GM21423 (cell line): ENCODE measurements at regions not wholly inside any gene's neighbourhood (a gene's known extent, or its start where the extent isn't known, plus 50 kb on each side); places are given as distances from the start of the nearest gene placed in this dataset.
"Not testable (repeated sequence)": the region's sequence is repeated elsewhere in the genome, so short reads cannot be mapped to it uniquely, and the experiment has no call there.

Experiments
- ATAC-seq: cut with Tn5 transposase; IDR thresholded peaks from one replicate; pipeline ENCODE4 v1.9.1; 2021; ENCODE audit warnings: mild to moderate bottlenecking, moderate library complexity; ENCODE audit not compliant: unreplicated experiment

DNA sequence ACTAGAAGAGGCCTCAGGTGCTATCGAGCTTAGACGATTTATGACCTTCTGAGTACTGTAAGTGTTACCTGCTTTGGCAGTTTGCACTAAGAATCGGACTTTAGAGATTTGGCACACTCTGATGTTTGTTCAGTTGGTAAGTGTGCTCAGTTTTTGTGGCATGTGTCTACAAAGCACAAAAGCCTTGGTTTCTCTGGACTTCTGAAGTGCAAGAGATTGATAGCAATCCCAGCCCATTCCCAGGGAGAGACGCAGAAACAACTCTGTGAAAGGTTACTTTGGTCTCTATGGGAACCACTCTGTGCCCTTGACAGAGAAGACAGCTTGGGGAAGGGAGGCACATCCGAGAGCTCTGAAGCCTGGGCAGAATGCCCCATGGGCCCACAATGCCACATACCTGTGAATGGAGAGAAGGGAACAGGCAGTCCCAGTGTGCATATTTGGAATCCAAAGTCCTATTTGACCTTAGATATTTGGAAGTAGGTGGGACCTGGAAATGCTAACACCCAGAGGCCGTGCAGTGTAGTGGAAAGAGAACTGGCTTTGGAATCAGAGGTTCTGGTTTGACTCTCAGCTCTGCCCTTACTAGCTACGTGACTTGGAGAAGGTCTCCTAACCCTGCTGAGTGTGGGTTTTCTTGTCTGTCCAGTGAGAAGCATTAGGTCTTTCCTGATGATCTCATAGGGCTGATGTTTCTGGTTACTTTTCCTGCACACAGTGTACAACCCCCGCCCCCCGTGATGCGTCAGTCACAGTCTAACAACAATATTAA is 194.3 kb upstream of the VLDLR start:
- ATAC-seq: no peak

DNA sequence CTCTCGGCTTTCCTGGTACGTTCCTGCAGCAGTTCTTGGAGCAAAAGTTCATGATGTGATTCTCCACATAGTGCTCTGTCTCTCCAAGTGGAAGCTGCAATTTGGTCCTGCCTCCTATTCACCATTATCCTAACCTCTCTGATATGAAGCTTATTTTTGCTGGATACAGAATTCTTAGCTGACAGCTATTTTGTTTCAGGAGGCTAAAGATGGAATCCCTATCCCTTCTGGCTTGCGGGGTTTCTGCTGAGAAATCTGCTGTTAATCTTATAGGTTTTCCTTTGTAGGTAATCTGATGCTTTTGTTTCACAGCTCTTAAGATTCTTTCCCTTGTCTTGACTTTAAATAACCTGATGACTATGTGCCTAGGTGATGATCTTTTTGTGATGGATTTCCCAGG is 181.6 kb upstream of the VLDLR start:
- ATAC-seq: no peak

DNA sequence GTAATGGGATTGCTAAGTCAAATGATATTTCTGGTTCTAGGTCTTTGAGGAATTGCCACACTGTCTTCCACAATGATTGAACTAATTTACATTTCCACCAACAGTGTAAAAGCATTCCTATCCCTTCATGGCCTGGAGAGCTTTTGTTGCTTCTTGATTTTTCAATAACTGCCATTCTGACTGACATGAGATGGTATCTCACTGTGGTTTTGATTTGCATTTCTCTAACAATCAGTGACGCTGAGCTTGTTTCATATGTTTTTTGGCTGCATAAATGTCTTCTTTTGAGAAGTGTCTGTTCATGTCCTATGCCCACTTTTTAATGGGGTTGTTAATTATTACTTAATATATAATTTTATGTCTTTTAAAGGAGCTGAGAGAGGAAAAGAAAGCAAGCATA is 177.7 kb upstream of the VLDLR start:
- not testable (repeated sequence) for ATAC-seq

DNA sequence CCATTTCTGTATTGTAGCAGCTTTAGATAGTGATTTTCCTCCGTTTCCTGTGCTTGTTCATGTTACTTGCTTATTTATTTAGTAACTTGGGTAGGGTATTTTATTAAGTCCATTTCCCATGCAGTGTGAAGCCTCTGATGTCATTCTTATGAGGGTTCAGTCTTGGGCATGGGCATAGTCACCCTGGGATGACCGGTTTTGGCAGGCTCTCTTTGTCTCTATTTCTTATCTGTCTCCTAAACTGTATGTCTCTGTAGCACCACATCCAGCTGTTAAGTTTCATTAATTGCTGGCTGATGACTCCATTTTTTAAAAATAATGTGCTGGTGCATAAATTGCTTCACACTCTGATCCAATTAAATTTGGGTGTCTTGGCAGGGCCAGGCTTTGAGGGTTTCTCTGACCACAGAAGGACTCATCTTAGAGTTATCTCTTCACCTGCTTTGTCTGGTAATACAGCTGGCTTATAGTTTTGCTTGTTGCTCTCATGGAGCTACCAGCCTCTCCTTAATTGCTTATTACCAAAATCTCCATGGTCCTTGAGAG is 173.3 kb upstream of the VLDLR start:
- ATAC-seq: no peak

DNA sequence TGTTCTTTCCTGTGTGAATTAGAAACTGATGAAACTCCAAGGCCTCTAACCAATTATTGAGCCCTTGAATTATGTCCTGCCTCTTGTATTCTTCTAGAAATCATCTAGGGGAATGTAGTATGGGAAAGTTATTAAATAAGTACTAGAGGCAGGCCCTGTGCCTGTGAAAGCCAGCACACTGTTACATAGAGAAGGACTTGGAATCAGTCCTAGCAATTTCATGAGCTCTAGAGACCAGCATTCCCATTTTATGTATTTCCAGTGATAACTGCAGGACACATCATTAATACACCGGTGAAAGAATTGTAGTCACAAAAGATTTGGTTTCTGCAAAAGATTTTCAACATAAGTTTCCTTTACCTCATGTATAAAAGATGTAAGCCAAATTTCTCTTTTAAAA is 168.5 kb upstream of the VLDLR start:
- no peak for ATAC-seq

DNA sequence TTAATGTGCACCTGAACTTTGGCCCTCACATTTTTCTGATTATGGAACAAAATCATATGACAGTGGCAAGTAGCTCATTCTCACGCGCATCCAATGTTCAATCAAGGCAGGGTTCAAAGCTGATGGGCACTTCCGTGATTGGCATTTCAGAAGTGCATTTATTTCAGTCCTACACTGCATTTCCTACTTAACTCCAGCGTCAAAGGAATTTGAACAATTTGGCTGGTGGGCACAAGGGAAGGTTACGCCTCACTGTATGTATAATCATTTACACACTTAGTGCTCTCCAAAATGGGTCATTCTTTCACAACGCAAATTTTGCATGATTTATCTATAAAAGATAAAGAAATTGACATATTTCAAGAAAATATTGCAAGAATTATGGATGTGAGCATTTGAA is 167.9 kb upstream of the VLDLR start:
- ATAC-seq: no peak

DNA sequence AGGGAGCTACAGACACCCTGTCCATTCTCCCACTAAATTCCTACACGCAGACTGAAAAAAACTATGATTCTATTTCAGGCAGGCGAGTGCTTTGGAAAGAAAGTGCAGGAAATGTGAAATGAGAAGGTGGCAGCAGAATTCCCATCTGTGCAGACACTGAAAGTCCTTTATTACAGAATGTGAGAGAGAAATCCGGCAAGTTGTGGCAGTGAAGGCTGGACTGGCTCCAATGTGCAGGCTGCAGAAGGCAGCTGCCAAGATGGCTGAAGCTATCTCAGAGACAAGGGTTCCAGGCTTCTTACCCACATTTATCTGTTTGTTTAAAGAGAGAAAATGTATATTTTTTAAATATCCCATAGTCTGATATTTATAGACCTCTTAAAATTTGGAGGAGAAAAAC is 161.8 kb upstream of the VLDLR start:
- ATAC-seq: no peak

DNA sequence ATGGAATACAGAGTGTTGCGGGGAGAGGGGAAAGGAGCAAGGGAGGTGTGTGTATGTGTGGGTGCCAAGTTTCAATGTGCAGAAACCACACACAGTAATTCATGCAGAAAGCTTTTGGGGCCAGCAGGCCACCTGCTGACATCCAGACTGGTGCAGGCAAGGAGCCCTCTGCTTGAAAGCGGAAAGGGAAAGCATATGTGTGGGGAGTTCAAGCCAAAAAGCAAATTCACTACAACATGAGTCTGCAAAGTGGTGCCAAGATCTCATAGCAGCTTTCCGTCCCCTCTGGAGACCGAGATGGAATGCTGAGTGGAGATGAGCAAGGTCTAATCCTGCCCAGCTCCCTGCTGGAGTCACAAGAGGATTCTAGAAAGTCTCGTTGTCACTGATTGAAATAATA is 159.7 kb upstream of the VLDLR start:
- no peak for ATAC-seq

DNA sequence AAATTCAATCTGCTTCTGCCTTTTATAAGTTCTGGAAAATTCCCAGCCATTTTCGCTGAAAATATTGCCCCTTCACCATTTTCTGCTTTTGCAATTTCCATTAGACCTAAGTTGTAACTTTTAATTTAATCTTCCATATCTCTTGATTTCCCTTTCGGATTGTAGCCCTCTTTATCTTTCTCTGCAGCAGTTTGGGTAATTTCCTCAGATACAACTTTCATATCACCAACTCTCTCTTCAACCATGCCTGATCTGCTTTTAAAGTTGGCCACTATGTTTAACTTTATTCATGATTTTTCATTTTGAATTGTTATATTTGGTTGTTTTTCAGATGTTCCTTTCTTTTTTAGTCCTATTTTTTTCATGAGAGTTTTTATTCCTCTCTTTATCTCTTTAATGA is 157.0 kb upstream of the VLDLR start:
- ATAC-seq: no peak

DNA sequence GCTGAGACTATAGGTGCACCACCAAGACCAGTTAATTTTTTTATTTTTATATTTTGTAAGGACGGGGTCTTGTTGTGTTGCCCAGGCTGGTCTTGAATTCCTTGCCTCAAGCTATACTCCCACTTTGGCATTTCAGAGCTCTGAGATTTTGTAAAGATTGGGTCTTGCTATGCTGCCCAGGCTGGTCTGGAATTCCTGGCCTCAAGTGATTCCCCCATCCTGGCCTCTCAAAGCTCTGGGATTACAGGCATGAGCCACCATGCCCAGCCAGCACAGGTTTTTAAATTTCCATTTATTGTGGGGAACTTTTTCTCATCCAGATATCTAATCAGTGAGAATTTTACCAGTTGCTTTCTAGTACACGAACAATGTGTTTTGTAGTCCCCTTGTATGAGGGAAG is 156.1 kb upstream of the VLDLR start:
- no peak for ATAC-seq

DNA sequence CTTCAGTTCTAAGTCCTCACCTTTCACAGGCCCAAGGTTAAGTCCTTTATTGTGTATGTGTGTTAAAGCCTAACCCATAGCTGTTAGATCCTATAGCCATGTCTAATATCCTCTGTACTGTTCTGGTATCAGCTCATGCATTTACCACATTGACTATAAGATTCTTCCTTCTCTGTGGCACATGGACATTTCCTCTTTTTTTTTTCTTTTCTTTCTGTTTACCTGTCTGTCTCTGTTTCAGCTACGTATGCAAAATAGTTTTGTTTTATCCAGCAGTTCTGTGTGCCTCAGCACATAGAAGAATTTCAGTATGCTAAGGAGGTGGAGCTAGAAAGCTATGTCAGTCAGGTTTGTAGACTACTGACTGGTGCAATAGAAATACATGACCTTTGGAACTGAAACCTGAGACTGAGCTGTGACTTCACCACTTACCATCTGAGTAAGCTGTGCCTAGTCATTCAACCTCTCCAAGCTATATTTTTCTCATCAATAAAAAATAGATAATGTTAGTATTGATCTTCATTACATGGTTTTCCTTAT is 155.6 kb upstream of the VLDLR start:
- peak; percentile 98 for ATAC-seq

DNA sequence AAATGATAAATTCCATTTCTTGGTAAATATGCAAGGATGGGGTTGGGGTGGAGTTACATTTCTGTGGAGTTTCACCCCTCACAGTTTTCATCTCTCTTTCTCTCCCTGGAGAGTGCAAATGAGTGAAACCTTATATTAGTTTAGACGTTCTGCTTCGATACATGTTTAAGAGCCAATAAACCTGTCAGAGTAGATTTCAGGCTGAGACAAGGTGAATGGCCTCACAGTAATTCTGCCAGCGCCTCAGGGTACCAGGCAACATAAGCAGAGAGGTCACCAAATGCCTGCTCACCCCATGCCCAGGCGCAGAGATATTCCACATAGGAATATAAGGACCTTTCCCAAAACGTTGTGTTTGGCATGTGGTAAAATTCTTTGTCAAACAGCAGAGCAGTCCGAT is 154.9 kb upstream of the VLDLR start:
- ATAC-seq: no peak

DNA sequence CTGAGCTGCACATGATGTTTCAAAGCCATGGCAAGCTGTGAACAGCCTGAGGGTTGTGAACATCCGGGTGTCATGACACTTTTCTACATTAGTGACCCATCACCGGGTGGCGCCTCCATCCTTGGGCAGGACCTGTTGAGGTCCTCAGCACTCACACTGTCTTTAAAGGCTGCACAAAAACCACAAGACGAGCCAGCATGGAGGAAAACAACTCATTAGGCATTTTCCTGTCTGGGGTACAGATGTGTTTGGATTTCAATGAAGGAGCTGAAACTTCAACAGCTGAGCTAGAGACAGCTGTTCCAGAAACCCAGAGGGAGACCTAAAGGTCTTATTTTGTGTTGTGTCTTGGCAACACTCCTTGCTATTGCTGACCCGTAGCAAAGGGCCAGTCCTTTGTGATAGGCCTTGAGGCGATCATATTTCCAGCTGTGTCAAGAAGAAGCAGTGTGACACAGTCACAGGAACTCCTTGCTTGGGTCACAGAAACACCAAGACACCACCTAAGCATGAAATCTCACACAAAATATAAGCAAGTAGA is 151.8 kb upstream of the VLDLR start:
- no peak for ATAC-seq

DNA sequence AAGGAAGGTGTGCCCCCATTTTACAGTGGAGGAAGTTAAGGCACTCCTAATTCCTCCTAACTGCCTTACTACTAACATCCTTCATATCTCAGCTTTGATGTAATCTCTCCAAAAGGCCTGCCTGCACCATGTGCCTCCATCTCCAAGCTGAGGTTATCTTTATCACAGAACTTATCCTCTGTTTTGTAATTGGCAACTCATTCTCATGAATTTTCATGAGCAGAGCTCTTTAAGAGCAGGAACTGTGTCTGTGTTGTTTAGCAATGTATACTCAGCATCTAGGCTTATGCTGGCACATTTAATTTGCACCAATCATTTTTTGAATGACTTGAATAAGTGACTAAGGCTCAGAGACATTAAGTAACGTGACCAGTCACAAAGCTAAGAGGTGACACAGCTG is 147.9 kb upstream of the VLDLR start:
- ATAC-seq: no peak

DNA sequence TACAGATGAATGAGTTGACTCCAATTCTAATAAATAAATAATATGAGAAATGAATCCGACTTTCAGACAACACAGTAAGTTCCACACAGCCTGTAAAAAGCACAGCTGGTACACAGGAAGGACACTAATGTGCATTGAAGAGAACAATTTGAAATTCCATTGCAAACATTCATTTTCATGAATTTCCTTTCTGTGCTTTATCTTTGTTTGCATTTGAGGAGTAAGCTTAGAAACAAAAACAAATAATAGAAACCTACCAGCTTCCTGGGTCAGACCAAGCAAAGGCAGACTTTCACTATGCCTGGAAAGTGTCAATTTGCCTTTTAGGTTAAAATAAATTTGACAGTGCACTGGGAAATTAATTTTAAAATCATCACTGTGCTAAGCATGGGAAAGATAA is 143.8 kb upstream of the VLDLR start:
- no peak for ATAC-seq

DNA sequence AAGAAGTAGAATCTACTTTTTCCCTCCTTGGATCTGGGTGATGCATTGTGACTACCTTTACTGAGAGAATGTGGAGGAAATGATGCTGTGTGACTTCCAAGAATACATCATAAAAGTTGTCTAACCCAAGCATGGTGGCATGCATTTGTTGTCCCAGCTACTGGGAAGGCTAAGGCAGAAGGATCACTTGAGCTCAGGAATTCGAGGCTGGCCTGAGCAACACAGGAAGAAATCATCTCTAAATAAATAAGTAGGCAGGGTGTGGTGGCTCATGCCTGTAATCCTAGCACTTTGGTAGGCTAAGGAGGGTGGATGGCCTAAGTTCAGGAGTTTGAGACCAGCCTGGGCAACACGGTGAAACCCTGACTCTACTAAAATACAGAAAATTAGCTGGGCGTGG is 143.2 kb upstream of the VLDLR start:
- ATAC-seq: no peak

DNA sequence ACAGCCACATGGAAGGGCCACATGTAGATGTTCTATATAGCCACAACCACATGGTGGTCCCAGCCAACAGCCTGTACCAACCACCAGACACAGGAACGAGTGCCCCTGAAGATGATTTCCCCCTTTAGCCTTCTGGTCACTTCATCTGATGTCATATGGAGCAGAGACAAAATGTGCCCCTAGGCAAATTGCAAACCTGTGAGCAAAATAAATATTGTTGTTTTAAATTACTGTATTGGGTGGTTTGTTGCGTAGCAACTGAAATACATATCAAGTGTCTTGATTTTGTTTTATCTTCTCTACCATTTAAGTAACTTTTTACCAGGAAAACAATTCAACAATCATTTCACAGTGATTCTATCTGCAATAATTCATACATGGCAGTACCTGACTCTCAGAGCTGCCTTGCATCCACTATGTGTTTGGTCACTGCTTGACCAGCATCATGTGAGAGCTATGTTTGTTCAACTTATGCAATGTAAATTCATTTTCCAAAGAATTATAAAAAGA is 142.5 kb upstream of the VLDLR start:
- no peak for ATAC-seq

DNA sequence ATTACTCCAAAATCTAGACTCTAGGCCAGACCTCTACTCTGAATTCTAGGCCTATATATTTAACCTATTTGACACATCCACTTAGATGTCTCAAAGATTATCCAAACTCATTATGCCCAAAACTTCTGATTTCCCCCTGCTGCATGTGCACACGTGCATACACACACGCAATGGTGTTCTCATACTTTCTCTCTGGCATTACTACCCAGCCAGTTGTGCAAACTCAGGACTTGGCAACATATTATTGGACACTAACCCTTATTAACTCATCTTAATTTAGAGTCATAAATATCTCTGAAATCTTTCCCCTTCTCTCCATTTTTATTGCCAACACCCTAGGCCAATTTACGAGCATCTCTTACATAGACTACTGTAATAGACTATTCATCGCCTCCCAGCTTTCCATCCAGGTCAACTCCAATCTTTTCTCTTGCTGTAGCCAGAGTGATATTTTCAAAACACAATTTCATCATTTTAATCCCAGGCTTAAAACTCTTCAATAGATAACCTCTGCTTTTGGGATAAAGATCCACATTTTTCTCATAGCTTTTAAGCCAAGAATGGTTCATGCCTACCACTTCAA is 141.2 kb upstream of the VLDLR start:
- ATAC-seq: no peak

DNA sequence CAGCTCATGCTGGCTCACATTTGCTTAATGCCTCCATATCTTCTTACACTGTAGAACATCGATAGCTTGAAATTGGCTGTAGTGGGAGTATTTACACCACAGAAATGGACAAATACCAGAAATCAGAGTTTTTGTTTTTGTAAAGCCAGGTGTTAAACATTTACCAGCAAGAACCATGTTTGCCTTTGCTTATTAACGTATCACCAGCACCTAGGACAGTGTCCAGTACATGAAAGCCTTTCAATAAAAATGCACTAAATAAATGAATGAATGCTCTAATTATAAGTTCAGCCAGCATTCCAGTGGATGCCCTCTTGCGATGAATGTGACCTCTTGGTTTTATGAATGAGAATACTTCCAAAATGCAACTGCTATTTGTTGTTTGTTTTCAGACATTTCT is 140.4 kb upstream of the VLDLR start:
- no peak for ATAC-seq

DNA sequence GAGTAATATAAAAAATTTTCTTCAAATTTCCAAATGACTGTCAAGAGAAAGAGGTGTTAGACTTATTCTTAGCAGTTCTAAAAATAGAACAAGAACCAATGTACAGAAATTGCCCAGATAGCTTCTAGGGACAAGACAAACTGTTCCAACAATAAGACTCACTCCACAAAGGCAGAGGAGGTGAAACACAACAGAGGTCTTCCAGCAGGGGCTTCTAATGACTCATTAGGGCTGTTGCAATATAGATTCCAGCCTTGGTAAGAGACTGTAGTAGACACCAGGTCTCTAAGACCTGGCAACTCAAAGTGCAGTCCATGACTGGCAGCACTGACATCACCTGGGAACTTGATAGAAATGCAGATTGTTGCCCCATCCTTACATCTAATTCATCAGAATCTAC is 134.6 kb upstream of the VLDLR start:
- ATAC-seq: no peak

DNA sequence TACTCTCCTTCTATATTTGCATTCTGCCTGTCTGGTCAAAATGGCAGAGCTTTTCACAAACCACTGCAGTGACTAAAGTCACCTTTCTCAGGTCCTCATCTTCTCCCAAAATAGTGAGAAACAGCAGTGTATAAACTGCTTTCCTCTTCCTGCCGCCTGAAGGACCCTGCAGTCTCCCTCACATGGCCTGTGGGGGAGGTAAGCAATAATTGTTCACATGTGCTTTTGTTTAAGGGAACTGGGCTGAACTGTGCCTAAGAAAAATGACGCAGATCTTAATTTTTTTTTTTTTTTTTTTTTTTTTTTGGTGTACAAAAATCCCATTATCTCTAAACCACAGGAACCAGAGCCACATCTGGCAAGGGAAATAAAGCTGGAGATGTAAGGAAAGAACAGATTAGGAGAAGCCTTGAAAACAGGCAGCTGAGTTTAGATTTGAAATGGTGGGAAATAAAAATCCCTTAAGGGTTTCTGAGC is 131.7 kb upstream of the VLDLR start:
- ATAC-seq: no peak

DNA sequence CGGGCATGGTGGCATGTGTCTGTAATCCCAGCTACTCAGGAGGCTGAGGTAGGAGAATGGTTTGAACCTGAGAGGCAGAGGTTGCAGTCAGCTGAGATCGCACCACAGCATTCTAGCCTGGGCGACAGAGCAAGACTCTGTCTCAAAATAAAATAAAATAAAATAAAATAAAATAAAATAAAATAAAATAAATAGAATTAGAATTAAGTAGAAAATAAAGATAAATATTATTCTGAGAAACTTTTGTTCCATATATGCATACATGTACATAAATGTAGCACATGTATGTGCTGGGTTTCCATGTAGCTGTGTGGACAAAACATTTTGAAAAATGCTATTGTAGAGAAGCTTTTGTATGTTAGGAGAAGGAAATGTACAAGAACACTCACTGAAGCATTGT is 129.4 kb upstream of the VLDLR start:
- no peak for ATAC-seq
